ENCODE measurements at regions not wholly inside any gene's neighbourhood (a gene's known extent, or its start where the extent isn't known, plus 50 kb on each side); places are given as distances from the start of the nearest gene placed in this dataset.

GRCh38 chr15:93649691-93650235 lies 560.8 kb upstream of the RGMA start:
- no peak for DNase-seq (ENCODE audit: low read depth in 3 of 3)

DNA sequence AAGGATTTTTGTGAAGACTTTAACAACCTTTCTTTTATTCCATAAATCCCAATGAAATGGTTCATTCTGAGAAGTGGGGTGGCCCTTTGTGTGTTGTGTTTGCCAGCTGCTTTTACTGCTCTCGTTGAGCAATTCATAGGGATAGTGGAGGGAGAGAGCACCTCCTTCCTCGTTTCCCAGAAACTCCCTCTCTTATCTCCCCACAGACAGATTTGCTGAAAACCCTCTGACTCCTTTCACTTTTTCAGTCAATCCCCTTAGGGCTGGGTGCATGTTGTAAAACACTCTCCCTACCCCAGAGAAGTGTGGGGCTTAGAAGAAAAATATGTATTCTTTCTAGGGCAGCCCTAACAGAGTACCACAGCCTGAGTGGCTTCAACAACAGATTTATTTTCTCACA lies 557.2 kb upstream of the RGMA start:
- DNase-seq (ENCODE audit: low read depth in 3 of 3), result no peak

DNA sequence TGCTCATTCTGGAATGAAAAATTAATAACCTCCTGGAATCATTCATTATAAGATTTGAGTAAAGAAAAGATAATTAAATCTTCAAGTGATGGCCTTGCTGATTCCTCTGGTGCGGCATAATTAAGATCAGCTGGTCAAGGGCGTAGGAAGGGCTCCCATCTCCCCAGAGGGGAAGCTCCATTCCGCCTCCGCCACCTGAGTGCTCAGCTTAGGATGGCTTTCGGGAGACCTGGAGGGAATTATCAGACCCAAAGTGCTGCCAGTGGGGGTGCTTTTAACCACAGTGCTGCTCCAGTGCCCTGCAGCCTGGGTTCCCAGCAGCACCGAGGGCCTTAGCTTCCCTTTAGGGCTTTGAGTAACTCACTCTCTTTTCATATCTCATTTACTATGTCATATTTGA lies 556.6 kb upstream of the RGMA start:
- DNase-seq (ENCODE audit: low read depth in 3 of 3), result no peak

- DNase-seq (ENCODE audit: low read depth in 3 of 3), result no peak
These were observed 555.6 kb upstream of the RGMA start for GRCh38 chr15:93644595-93644994.

DNA sequence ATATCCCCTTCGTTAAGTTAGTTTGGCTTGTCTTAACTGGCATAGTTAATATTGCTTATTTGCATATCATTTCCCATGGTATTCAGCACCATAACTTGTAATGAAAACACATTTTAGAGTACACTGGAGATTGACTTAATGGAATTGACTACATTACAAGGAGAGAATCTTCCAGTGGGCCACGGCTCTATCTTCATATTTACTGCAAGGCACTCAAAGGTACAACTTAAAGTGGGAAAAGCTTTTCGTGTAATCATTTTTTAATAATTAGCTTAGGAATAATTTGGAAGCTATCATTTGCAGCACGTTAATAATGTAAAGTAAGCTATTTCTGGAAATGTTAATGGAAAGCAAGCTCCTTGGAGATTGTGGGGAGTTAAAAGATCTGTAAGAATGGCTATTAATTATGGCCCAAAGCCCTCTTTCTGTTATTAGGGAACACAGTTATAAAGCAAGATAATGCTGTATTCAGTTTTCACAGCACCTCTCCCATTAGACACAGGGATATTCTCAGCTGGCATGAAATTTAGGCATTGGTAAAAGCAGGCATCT lies 551.5 kb upstream of the RGMA start:
- no peak for DNase-seq (ENCODE audit: low read depth in 3 of 3)

- no peak for DNase-seq (ENCODE audit: low read depth in 3 of 3)
These were observed 543.1 kb upstream of the RGMA start for GRCh38 chr15:93631958-93632618.

DNA sequence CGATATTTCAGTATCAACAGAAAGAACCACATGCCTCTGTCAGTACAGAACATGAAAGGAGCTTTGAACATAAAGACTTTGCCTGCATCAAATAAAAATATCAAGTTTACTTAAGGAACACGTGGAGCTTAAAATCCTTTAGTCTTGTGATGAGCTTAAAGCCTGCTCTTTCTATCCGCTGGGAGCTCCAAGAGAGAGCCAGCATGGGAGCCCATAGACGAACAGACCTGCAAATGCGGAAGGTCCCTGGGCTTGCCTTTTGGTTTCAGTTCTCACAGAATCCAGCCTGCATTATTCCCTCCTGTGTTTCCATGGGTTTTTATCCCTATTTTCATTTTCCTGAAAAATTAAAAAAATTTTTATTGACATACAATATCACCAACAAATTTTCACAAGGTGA lies 530.6 kb upstream of the RGMA start:
- no peak for DNase-seq (ENCODE audit: low read depth in 3 of 3)

GRCh38 chr15:93617443-93617842 lies 528.4 kb upstream of the RGMA start:
- no peak for DNase-seq (ENCODE audit: low read depth in 3 of 3)

DNA sequence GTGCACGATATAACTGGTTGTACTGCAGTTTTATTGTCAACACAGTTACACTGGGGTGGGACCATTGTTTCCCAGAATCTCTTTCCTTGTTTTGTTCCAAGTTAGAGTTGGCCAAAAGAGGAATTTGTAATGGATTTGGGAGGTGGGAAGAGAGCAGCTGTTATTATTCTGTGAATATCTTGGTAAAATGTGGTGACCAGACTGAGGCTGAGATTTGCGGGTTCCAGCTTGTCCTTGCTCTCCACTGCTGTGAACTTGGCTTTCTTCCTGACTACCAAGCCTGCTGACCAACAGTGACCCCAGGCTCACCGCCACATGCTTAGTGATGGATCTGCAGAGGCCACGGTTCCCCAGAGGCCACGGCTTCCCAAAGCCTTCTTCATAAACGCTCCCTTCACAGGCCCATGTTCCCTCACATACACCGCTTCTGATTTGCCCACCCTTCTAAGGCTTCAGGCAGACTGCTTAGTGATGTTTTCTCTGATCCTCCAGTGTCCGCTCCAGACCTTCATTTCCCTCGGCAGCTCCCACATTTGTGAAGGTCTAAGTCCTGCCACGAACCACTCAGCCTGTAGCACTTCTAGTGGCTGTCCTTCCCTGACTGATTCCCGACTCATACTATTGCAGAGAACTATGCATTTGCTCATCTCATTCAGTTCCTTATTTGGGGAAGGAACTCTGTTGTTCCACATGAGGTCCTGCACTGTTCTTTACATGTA lies 525.5 kb upstream of the RGMA start:
- DNase-seq (ENCODE audit: low read depth in 3 of 3), result no peak

GRCh38 chr15:93613386-93613785 lies 524.4 kb upstream of the RGMA start:
- no peak for DNase-seq (ENCODE audit: low read depth in 3 of 3)

- no peak for DNase-seq (ENCODE audit: low read depth in 3 of 3)
These were observed 523.9 kb upstream of the RGMA start for GRCh38 chr15:93612953-93613352.

DNA sequence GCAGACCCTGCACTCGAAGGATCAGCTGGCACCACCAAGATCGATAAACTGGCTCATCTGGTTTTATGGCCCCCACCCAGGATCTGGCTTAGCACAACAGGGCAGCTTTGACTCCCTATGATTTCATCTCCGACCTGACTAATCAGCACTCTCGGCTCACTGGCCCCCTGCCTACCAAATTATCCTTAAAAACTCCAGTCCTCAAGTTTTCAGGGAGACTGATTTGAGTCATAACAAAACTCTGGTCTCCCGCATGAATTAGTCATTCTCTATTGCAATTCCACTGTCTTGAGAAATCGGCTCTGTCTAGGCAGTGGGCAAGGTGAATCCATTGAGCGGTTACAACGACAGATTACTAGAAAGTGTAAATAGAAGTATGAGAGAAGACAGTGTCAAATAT lies 521.9 kb upstream of the RGMA start:
- DNase-seq (ENCODE audit: low read depth in 3 of 3), result no peak

DNA sequence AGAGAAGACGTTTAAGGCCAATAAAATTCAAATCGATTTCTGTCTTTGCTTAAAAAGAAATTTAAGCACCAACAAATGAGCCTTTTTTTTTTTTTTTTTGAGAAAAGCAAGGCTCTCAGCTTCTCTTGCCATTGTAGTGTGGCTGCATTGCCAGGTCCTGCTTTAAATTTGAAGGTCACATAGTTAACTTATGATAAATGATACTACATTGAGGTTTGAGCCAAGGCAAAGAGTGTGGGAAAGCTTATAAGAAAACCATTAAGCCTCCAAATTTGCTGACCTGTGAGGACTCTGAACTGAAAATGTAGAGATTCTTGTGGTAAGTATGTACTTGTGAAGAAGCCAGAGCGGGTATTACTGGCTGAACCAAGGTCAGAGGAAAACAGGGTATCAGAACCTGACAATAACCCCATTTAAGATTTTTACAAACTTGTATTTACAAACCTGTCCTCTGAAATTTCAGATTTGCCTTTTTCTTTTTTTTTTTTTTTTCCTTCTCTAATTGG lies 519.7 kb upstream of the RGMA start:
- DNase-seq (ENCODE audit: low read depth in 3 of 3), result no peak

DNA sequence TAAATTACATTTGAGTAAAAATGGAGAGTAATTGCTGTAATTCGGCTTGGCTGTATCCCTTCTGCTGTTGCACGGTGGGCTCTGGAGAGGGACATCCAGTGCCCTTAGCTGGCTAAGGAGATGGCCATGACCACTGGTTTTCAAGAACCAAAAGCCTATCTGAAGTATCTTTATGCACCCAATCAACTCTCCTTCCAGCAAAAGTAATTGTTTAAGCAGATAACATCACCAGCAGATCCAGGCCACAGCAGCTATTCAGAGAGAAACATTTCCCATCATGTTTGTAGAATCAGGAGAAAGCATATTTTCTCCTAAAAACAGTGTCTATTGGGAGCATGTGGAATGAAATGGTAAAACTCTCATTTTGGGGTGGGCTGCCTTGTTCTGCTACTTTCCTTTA lies 514.5 kb upstream of the RGMA start:
- DNase-seq (ENCODE audit: low read depth in 3 of 3), result no peak

DNA sequence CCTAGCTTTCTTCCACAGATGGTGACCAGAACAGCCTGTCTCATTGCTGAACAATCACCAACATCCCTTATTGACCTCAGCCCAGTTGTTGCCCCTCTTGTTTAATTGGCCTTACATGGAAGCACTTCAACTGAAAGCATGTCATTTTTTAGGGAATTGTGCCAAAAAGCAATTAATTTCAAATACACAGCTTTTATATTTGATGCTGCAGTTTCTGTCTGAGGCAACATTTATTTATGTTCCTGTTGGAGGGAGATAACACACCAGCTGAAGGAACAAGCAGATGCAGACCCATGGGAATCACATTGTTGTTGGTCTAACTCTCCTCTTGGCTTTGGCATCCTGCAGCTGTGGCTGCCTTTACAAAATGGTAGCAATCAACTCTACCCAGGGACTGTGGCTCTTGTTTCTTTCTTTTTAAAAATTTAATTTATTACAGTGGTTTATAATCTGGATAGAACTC lies 498.1 kb upstream of the RGMA start:
- no peak for DNase-seq (ENCODE audit: low read depth in 3 of 3)

DNA sequence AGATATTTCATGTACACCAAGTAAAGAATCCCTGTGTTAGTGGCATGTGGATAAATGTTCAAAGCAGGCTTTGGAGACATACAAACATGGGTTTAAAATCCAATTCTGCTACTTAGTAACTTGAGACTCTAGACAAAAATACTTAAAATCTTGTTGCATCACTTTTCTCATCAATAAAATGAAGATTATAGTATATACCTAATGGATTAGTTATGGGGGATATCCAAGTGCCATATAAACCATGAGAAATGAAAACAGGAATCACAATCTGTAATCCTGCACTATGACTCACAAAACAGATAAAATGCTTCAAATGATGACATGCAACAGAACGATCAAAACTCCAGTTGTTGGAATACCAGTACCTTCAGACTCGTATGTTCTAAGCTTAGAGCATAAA lies 496.0 kb upstream of the RGMA start:
- DNase-seq (ENCODE audit: low read depth in 3 of 3), result no peak

DNA sequence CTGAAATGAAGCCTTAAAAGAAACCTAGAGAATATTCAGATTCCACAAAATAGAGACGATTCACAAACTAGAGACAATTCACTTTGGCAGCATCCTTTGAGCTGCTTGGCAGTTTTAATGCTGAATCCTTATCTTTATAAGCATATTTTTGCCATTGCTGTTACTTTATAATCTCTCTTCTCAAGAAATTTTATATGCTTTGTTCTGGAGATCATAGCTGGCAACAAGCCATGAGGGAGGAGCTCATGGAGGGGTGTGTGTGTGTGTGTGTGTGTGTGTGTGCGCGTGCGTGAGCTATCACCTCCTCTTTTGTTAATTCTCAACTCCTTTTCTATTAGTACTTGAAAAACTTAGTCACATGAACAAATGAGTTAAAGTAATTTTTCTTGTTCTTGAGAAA lies 495.0 kb upstream of the RGMA start:
- DNase-seq (ENCODE audit: low read depth in 3 of 3), result no peak

DNA sequence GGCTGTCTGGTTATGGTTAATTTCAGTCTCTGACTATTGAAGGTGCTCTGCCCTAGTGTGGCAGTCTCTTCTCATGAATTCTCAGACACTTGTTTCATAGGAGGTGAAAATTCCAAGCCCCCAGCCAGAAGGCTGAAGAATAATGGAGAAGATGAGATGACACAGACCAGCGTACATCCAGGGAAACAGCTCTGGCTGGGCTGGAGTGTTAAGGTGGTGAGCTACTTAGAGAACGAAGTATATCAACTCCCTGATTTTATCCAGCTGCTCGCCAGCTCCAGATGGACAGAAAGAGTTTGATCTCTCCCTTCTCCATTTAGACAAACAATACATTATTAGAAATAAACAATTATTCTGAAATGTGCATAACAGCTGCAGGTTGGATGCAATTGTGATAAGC lies 494.5 kb upstream of the RGMA start:
- DNase-seq (ENCODE audit: low read depth in 3 of 3), result no peak

DNA sequence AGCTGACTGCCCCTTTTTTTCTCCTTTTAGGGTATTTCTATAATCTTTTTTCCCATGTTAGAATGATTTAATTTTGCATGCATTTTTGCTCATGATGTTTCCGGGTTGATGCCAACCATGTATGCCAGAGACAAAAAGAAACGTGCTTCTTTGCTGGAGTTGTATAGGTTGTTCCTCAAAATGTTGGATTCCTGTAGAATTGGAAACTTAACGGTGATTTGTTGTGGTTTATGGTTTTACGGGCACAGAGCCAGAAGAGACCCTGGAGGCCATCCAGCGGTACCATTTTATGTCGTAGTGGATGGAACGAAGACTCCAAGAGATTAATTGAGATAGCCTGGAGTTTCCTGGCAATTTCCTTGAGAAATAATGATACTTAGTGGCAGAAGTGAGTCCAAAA lies 481.5 kb upstream of the RGMA start:
- no peak for DNase-seq (ENCODE audit: low read depth in 3 of 3)

DNA sequence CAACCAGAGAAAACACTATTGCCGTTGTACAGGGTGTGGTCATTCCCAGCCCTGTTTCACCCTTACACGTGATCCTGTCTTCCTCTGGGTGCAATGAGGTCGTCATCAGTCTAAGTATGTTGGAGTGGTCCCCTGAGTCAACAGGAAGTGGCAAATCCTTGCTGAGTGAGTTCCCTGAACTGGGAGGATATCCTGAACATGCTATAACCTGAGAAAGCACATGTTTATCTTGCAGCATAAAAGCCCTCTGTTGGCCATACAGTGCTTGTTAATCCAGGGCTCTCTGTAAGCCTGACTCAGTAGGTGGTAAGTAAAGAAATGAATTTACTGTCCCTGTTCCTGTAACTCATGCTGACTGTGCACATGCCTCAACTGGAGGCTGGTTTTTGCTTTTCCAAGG lies 477.8 kb upstream of the RGMA start:
- no peak for DNase-seq (ENCODE audit: low read depth in 3 of 3)

- no peak for DNase-seq (ENCODE audit: low read depth in 3 of 3)
These were observed 476.2 kb upstream of the RGMA start for GRCh38 chr15:93565201-93565600.

- no peak for DNase-seq (ENCODE audit: low read depth in 3 of 3)
These were observed 474.2 kb upstream of the RGMA start for GRCh38 chr15:93563218-93563617.

Measured in stimulated activated CD4-positive, alpha-beta T cell treated with anti-CD3 and anti-CD28 coated beads, TNF-alpha, amount 100 ng/mL, for 48 hours (primary cell).